GM18498 (cell line): ENCODE measurements at regions not wholly inside any gene's neighbourhood (a gene's known extent, or its start where the extent isn't known, plus 50 kb on each side); places are given as distances from the start of the nearest gene placed in this dataset.
"Not testable (repeated sequence)": the region's sequence is repeated elsewhere in the genome, so short reads cannot be mapped to it uniquely, and the experiment has no call there.

Source experiments
- ATAC-seq: cut with Tn5 transposase; IDR thresholded peaks from one replicate; pipeline ENCODE4 v1.9.1; 2021; ENCODE audit warnings: mild to moderate bottlenecking, moderate library complexity; ENCODE audit not compliant: unreplicated experiment

- no peak for ATAC-seq
Measured at GRCh38 chr17:52476638-52477313, 318.3 kb upstream of the CA10 start.

DNA sequence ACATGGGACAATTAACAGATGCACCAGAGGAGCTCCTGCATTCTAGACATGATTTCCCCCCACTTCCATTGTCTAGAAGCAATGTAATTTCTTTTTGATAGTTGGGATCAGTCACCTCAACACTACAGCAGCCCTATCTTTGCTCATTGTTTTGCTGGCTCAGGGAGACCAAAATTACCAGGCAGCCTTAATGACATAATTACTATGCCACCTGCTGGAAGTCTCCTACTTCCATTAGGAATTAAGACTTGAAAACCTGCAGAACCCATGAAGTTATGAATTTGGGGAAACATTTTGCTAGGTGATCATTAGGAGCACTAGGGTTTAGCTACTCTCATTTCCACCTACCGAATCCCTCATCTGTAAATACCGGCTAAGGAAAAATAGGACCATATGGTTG is 312.0 kb upstream of the CA10 start:
- ATAC-seq = no peak

DNA sequence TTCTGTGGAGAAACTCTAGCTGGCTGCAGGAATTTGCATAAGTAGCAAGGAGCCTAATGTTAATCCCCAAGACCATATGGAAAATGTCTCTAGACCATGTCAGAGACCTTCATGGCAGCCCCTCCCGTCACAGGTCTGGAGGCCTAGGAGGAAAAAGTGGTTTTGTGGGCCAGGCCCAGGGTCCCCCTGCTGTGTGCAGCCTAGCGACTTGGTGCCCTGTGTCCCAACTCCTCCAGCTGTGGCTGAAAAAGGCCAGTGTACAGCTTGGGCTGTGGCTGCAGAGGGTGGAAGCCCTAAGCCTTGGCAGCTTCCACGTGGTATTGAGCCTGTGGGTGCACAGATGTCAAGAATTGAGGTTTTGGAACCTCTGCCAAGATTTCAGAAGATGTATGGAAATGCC is 306.9 kb upstream of the CA10 start:
- ATAC-seq = no peak

GRCh38 chr17:52451294-52451861 is 292.9 kb upstream of the CA10 start:
- ATAC-seq = no peak

DNA sequence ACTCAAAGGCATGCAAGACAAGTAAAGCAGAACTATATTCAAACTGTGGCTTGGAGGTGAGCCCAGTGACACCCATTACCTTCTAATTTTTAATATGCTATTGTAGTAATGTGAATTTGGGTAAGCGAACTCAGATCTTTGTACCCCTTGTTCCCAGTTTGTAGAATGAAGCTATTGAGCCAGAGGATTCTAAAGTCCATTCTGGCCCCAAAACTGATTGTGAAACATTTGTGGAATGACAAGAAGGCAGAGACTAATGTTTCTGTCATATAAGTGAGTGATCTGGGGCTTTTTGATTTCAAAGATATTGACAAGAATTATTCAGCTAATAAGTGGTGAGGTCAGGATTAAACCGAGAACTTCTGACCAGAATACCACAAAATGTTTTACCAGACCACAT is 283.8 kb upstream of the CA10 start:
- no peak for ATAC-seq

DNA sequence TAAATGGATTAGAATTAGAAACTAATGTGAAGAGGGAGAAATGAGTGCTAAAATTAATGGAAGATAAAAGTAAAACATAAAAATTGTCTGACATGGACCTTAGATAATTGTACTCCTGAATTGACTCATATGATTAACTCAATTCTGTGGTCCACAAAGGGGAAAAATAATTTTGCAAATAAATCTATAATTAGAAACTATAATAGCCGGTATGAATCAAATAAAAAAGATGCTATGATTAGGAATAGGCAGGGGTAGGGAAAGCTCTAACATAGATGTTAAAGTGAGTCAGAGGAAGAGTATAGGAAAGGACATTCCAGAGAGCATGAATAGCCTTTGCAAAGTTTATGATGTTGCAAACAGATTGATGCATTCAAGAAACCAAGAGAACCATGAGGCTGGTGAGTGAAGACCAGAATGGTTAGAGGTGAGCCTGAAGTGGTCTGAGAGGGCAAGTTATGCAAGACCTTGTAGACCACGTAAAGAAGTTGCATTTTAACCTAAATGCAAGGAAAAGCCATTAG is 262.1 kb upstream of the CA10 start:
- ATAC-seq = no peak

- no peak for ATAC-seq
Measured at GRCh38 chr17:52419229-52419641, 260.7 kb upstream of the CA10 start.

- no peak for ATAC-seq
Measured at GRCh38 chr17:52410781-52411180, 252.3 kb upstream of the CA10 start.

DNA sequence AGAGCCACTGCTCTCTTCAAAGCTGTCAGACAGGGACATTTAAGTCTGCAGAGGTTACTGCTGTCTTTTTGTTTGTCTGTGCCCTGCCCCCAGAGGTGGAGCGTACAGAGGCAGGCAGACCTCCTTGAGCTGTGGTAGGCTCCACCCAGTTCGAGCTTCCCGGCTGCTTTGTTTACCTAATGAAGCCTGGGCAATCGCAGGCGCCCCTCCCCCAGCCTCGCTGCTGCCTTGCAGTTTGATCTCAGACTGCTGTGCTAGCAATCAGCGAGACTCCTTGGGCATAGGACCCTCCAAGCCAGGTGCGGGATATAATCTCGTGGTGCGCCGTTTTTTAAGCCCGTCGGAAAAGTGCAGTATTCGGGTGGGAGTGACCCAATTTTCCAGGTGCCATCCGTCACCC is 250.7 kb upstream of the CA10 start:
- ATAC-seq = not testable (repeated sequence)

GRCh38 chr17:52395308-52395707 is 236.8 kb upstream of the CA10 start:
- ATAC-seq = no peak

DNA sequence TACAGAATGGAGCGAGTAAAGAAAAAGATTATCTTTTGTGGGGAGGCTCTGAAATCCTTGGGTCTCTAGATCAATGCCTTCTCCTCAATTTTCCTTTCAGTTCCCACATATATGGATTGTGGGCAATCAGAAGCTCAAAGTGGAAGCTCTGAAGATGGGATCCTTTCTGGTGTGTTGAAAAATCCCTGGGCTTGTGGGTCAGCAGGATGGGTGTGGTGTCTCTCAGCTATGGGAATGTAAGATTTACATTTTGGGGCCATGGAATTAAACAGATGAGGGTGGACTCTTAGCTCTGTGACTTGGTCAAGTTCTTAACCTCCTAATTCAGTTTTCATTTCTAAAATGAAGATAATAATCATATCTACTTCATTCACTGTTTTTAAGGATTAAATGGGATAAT is 231.9 kb upstream of the CA10 start:
- no peak for ATAC-seq

DNA sequence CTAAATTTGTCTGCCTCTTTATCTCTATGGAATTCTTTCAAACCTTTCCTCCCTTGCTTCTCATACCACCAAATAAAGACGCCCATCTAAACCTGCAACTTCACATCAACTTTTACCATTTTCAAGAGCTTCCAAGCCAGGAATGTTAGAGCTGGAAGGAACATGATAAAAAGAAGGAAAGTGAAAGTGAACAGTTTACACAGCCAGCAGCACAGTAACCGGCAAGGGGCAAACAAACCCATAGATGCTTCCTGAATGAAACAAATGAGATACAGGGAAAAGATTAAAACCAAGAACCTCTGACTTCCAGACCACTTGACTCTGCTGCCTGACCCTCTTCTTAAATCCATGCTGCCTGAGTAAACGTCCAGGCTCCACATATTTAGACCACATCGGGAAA is 231.1 kb upstream of the CA10 start:
- ATAC-seq = no peak

GRCh38 chr17:52388941-52389340 is 230.4 kb upstream of the CA10 start:
- ATAC-seq = no peak

DNA sequence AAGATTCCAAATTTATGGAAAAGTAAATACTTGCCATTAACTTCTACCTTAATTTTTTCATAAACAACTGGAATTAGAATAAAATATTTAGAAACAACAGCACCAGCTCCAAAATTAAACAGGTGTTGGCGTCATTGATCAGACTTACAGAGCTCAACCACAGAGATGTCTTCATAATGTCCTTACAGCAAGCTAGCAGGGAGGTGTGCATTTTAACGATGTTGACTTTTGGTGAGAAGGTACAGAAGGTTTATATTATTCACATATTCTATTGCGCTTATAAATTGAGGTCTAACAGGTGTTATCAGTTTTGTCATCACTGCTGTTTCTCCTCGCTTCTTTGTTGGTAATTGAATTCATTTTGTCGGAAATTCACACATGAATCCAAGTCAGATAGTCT is 226.2 kb upstream of the CA10 start:
- no peak for ATAC-seq

DNA sequence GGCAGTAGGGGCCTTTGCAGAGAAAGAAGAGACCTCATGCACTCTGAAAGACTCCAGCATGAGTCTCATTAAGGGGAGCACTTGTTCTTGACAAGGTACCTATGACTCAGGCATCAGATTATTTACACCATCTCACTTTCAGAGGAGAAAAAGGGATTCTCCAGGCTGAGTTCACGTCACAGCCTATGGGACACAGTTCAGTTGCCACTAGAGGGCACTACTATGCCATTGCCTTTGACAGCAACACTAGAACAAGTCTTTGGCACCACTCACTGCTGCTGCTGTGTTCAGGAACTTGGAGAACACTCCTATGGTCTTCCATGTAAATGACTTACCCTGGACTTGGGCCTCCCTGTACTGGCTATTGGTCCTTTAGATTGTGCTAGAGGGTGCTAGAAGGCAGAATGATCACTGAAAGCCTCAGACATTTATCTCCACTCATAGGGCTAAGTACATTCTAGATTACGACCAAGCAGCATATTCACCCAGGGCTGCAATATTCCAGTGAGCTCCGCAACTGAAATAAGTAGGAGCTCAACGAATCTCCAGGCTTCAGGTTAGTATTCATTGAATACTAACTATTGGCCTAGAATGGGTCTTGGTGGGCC is 225.1 kb upstream of the CA10 start:
- ATAC-seq = peak; percentile 54

GRCh38 chr17:52378860-52379259 is 220.3 kb upstream of the CA10 start:
- ATAC-seq = no peak

DNA sequence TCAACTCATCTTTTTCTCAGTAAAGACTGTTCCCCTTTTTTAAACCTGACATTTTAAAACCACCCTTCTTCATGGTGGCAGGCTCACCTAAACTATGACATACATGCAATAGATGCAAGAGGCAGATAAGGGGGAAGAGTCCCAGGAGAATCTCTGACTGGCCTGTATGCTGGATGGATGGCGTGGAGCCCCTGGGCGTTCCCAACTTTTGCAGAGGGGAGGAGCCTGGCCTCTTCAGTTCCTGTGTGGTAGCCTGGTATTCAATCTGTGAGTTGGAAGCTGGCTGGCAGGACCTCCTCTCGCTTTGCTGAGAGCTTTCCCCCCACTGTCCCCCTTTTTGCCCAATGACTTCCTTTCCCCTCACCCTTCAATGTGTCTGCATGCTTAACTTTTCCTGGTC is 217.6 kb upstream of the CA10 start:
- no peak for ATAC-seq

GRCh38 chr17:52368886-52369285 is 210.4 kb upstream of the CA10 start:
- no peak for ATAC-seq

- no peak for ATAC-seq
Measured at GRCh38 chr17:52357854-52358253, 199.3 kb upstream of the CA10 start.

- no peak for ATAC-seq
Measured at GRCh38 chr17:52336796-52337195, 178.3 kb upstream of the CA10 start.

- ATAC-seq = no peak
Measured at GRCh38 chr17:52306314-52306713, 147.8 kb upstream of the CA10 start.

GRCh38 chr17:52298881-52299280 is 140.4 kb upstream of the CA10 start:
- no peak for ATAC-seq
